ENCODE measurements at regions not wholly inside any gene's neighbourhood (a gene's known extent, or its start where the extent isn't known, plus 50 kb on each side); places are given as distances from the start of the nearest gene placed in this dataset.

GRCh38 chr16:82567175-82567574 lies 59.6 kb upstream of the CDH13 start:
- no peak for DNase-seq

GRCh38 chr16:82563401-82563800 lies 63.4 kb upstream of the CDH13 start:
- no peak for DNase-seq

DNA sequence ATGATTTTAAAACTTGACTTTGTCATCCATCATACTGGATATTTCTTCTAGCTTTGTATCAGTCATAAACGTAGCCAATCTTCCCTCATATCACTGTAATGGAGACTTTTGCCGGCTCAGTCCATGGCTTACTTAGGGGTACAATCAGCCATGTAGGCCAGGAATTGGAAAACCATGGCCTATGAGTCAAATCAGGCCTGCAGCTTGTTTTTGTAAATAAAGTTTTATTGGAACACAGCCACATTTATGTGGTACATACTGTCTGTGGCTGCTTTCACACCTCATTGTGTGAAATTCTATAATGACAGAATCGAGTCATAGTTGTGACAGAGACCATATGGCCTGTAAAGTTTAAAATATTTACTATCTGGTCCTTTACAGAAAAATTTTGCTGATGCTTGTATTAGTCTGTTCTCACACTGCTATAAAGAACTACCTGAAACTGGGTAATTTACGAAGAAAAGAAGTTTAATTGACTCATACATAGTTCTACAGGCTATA lies 64.5 kb upstream of the CDH13 start:
- DNase-seq = no peak

- DNase-seq = no peak
Measured at GRCh38 chr16:82560805-82561325, 65.9 kb upstream of the CDH13 start.

DNA sequence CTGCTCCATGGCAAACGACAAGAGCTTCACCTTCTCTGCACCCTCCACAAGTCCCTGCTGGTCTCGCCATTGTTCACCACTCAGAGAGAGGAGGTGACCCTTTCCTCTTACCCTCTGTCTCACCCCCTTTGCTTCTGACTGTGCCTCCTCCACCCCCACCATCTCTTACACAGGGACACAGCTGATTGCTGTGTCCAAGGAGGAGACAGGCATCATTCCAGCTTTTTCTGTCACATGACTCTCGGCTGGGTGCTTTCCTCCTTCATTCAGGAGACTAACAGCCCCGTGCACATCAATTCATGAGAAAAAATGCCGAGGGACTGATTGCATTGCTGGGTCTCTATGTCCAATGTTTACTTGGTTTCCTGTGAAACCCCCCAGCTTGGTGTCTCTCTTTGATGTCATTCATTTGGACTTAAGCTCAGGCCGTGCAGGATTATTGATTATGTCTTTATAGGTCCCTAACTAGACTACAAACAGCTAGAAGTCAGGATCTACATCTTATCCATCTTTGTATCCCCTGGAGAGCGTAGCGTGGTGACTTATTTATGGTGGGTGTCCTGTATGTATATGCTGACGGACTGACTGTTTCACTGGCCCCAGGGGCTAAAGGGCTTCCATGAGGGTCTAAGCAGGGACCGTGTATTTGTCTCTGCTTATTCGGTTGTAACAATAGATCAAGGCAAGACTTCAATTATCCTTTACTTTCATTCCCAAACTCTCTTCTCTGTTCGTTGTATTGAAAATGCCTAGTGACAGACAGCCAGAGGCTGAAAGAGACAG lies 82.2 kb upstream of the CDH13 start:
- DNase-seq = no peak

- DNase-seq = no peak
Measured at GRCh38 chr16:82542714-82543113, 84.1 kb upstream of the CDH13 start.

- no peak for DNase-seq
Measured at GRCh38 chr16:82541103-82541502, 85.7 kb upstream of the CDH13 start.

GRCh38 chr16:82535764-82536163 lies 91.0 kb upstream of the CDH13 start:
- no peak for DNase-seq

GRCh38 chr16:82535262-82535661 lies 91.5 kb upstream of the CDH13 start:
- DNase-seq = no peak

DNA sequence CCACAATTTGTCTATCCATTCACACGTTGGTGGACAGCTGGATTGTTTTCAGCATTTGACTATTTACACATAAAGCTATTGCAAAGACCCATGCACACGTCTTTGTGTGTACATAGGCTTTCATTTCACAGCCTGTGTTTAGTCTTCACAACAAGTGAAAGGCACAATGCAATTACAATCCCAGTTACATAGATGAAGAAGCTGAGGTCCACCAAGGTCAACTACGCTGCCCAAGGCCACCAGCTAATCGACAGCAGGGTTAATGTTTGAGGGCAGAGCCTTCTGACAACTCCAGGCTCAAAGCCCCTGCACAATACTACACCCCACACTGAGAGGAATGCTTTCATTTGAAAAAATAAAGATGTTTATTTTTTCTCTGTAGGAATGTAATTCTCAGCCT lies 93.6 kb upstream of the CDH13 start:
- DNase-seq = no peak

GRCh38 chr16:82530883-82531282 lies 95.9 kb upstream of the CDH13 start:
- DNase-seq = no peak

DNA sequence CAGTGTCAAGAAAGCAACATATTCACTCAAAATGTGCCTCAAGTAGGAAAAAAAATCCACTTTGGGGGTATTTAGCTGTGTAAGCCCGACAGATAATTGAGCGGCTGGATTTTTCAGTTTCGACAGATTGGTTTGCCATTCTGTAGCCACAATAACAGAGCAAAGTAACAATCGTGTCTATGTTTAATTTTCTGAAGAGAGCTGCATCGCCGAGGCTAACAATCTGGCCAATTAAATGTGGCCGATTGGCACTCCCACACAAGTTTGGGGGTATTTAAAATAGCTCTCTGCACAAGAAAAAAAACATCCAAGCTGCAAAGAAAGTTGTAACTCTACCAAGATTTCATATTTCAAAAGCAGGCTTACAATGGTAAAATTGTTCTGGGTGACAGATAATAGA lies 99.7 kb upstream of the CDH13 start:
- no peak for DNase-seq

- DNase-seq = no peak
Measured at GRCh38 chr16:82524976-82525375, 101.8 kb upstream of the CDH13 start.

GRCh38 chr16:82523815-82524214 lies 103.0 kb upstream of the CDH13 start:
- DNase-seq = no peak

- DNase-seq = no peak
Measured at GRCh38 chr16:82522026-82522425, 104.7 kb upstream of the CDH13 start.

GRCh38 chr16:82518811-82519210 lies 108.0 kb upstream of the CDH13 start:
- no peak for DNase-seq

DNA sequence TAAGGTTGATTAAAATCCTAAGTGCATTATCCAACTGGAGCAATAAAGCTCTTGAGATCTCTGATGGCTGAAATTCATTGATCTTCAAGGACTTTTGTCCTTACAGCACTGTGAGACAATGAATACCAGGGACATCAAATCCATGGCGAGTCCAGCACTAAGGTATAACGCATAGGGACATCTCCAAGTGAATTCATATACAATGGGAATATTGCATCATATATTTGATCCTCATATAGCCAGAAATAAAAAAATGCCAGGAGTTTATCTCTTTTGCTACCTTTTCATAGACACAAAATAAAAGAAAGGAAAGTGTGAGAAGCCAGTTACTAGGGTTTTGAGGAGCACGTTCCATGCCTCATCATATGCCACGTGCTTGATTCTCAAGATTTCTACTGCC lies 112.5 kb upstream of the CDH13 start:
- DNase-seq = no peak

GRCh38 chr16:82510789-82511305 lies 115.9 kb upstream of the CDH13 start:
- DNase-seq = no peak

- no peak for DNase-seq
Measured at GRCh38 chr16:82509691-82510430, 116.9 kb upstream of the CDH13 start.

GRCh38 chr16:82506692-82507670 lies 119.8 kb upstream of the CDH13 start:
- no peak for DNase-seq

- DNase-seq = no peak
Measured at GRCh38 chr16:82504836-82505235, 121.9 kb upstream of the CDH13 start.

GRCh38 chr16:82499302-82499701 lies 127.5 kb upstream of the CDH13 start:
- no peak for DNase-seq

- no peak for DNase-seq
Measured at GRCh38 chr16:82497139-82497538, 129.6 kb upstream of the CDH13 start.

Measured in cerebellar nuclear complex (tissue), 1 donor.